NCI-H1436 (cell line): ENCODE measurements at regions not wholly inside any gene's neighbourhood (a gene's known extent, or its start where the extent isn't known, plus 50 kb on each side); places are given as distances from the start of the nearest gene placed in this dataset.
"Not testable (repeated sequence)": the region's sequence is repeated elsewhere in the genome, so short reads cannot be mapped to it uniquely, and the experiment has no call there.

Source experiments
- DNase-seq: peaks from one replicate; lab custom pipeline; 2025; lab: John Stamatoyannopoulos, UW

- DNase-seq, result not testable (repeated sequence)
These were observed 279.6 kb upstream of the HS6ST1 start for GRCh38 chr2:128598260-128598659.

DNA sequence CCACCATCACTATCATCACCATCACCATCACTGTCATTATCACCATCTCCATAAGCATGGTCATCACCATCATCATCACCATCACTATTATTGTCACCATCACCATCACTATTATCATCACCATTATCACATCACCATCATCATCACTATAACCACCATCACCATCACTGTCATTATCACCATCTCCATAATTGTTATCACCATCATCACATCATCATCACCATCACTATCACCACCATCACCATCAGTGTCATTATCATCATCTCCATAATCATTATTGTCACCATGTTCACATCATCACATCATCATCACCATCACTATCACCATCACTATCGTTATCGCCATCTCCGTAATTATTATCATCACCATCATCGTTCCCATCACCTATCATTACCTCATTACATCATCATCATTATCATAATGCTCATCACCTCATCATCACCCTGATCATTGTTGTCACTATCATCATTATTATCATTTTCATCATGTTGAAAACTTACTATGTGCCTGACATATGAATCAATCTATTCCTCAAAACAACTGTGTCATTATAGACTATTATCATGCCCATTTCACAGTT, 280.3 kb upstream of the HS6ST1 start:
- DNase-seq, result no peak

GRCh38 chr2:128599700-128600099, 281.0 kb upstream of the HS6ST1 start:
- DNase-seq, result no peak

GRCh38 chr2:128600581-128601297, 282.1 kb upstream of the HS6ST1 start:
- DNase-seq, result no peak

DNA sequence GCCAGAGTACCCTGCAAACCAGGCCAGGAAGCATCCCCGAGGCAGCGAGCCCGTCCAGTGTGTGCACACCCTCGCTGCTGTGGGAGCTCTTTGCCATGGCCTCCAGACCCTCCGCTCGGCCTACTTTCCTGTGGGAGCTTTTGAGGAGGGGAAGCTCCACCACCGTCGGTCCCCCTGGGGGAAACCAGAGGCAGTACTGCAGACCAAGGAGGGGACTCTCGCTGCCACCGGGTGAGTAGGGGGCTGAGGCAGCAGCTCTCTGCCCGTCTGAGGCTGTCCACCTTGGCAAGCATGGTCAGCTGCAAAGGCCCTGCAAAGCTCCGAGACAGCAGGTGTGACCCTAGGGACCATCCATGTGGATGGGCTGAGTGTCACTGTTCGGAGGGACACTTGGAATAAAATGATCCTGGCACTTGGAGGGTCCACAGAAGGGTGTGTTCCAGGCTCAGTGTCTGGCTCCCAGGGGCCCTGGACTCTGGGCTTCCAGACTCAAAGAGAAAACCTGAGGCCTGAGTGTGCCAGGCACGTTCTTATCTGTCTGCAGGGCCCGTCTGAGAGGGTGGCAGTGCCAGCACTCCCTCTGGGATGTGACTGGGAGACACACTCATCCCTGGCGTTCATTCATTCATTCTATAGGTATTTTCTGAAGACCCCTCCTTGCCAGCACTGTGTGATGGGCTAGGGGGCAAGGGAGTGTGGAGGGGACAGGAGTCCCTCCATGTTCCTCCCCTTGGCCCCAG, 282.8 kb upstream of the HS6ST1 start:
- DNase-seq, result no peak

DNA sequence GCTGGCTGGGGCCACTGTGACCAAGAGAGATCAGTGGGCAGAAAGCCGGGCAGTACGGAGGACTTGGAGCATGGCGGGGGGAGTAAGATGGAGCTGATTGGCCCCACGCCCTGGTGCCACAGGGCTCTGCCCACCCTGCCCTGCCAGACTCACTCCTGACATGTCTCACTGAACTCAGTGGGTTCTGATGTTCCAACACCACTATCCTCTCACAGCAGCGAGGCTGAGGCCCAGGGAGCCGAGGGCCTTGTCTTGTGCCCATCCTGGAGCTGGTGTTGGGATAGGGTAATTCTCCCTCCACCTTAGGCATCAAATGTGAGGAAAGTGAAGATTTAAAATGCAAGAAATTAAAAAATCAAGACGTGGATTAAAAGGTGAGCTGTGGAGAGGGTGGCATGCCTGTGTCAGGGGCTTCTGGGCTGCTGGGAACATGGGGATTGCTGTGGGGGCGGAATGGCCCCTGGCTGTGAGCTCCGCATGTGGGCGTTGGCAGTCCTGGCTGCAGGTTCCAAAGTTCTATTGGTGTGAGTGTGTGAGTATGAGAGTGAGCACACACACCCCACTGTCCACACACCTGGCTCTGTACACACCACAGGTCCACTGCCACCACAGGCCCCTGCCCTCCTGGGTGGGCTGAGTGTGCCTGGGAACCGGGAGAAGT, 283.5 kb upstream of the HS6ST1 start:
- DNase-seq, result no peak

- DNase-seq, result no peak
These were observed 284.0 kb upstream of the HS6ST1 start for GRCh38 chr2:128602699-128603101.

- no peak for DNase-seq
These were observed 284.8 kb upstream of the HS6ST1 start for GRCh38 chr2:128603411-128603924.

GRCh38 chr2:128604045-128604444, 285.4 kb upstream of the HS6ST1 start:
- no peak for DNase-seq

DNA sequence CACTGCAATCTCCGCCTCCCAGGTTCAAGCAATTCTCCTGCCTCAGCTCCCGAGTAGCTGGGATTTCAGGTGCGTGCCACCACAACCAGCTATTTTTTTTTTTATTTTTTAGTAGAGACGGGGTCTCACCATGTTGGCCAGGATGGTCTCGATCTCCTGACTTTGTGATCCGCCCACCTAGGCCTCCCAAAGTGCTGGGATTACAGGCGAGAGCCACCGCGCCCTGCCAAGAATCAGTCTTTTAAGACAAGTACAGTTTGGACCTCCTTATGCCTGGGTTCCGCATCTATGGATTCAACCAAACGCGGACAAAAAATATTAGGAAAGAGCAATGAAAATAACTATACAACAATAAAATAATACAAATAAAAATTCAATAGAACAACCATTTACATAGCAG, 285.9 kb upstream of the HS6ST1 start:
- DNase-seq, result not testable (repeated sequence)

- no peak for DNase-seq
These were observed 286.8 kb upstream of the HS6ST1 start for GRCh38 chr2:128605421-128605820.

- no peak for DNase-seq
These were observed 287.3 kb upstream of the HS6ST1 start for GRCh38 chr2:128605931-128606330.

DNA sequence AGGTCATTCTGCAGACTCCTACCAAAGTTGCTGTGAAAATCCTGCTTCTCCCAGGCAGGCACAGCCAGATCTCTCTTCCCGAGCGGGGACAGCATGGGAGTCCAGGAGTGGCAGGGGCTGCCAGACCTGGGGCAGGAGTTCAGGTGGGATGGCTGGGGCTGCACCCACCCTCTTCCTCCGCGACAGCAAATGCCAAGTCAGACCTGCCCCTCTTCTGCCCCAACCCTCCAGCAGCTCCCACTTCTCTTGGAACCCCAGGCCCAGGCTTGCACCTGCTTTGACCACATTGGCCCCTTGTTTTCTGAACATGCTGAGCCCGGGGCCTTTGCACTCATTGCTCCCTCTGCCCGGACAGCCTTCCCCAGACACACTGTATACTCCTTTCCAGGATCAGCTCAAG, 288.2 kb upstream of the HS6ST1 start:
- no peak for DNase-seq

GRCh38 chr2:128607440-128607839, 288.8 kb upstream of the HS6ST1 start:
- DNase-seq, result no peak

DNA sequence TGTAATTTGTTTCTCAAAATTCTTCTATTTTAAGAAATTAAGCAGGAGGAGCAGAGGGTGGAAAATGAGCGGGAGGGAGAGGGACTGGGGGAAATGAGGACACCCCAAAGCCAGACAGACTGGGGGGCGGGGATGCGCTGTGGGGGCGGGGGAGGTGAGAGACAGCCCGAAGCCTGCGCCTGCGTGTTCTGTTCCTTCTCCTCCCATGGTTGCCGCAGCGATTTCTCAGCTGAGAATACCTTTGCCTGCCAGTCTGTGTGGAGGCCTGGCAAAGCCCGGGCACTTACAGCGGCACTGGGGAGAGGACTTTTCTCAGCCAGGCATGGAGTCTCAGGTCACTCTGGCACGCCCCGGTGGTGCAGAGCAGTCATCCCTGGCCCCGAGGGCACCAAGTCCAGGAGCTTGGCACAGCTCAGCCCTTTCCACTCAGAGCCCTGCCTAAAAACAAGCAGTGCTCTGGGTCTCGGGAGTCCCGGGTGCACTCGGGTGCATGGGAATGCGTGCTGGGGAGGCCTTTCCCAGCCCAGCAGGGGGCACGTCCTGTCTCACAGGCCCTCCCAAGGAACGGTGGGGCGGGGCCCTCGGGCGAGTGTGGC, 289.3 kb upstream of the HS6ST1 start:
- DNase-seq, result no peak

DNA sequence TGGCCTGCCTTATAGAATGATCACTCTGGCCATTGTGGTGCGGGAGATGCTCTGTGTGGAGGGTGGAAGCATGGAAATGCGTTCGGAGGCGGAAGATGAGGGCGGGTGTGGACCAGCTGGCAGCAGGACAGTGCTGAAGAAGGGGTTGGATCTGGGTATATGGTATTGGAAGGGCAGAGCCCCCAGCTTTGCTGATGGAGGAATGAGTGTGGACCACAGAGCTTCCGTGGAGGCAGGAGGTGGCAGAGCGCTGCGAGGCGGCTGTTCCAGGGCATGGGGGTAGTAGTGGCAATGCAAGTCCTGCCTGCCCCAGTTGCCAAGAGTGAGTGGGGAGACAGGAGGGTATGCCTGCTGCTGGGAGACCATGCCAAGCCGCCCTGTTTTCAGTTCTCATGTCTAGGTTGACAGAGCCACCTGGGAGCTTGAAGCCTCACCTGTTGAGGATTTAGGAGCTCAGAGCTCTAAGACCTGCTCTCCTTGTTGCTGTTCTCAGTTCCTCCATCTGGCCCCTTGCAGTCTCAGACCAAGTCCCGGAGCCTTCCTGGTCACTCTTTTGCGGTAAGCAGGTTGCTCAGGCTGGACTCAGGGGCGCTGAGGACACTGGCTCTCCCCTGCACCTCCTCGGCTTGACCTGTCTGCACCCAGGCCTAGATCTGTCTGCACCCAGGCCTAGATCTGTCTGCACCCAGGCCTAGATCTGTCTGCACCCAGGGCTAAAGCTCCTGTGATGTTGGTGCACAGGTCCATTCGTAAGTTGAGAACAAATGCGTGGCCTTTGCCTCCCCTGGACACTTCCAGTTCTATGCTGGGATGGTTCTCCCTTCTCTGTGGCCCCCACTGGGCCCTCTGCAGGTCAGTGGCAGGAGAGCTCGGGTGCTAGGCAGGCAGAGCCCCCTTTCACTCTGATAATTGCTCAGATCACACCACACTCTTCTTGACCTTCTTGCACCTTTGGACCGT, 290.5 kb upstream of the HS6ST1 start:
- no peak for DNase-seq

DNA sequence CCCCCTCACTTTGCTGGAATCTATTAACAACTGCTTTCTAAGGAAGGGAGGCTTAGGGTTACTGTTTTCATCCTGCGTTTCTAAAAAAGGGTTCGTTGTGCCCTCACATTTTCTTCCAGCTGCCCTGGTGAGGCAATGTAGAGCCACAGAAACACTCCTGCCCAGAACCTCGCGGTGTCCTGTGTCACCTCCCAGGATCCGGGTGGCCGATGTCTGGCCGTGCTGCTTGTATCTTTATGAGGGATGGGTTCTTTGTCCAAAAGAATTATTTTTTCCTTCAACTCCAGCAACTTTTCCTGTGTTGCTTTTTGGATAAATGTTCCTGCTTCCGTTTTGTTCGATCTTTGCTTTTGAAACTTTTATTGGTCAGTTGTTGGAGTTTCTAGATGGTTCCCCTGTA, 291.8 kb upstream of the HS6ST1 start:
- no peak for DNase-seq

DNA sequence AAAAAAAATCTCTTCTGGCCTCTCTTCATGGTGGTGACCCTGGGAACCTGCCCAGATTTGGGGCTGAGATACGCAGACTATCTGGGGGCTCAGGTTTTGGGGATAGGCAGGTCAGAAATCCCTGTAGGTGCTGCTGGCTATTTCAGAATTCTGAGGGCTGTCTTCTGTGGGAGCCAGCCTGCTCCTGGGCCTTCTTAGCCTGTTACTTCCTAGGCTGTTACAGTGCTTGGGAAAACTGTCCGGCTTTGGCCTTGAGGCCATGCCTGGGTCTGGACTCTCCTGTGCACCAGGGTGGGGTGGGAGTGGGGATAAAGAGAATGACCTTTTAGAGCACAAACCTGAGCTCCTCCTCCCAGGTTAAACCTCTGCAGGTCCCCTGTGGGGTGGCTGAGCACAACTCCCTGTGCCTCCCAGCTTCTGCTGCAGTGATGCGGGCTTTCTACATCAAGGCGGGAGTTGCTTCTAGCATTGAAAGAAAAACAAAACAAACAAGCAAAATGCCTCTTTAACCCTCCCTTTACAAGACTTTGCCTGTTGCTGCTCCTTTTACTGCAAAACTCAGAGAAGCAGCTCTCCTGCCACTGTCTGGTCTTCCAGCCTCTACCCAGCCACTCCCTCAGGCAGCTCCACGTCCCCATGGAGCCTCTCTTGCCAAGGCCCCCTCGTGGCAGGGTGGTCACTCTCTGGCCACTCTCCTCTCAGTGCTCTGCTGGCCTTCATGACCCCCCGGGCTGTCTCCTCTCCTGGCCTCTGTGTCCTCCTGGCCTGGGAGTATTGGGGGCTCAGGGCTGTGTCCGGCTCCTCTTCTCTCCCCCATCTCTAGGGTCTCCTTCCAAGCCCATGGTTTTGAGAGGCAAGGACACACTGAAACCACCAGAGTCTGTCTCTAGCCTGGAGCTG, 293.0 kb upstream of the HS6ST1 start:
- no peak for DNase-seq

- no peak for DNase-seq
These were observed 294.0 kb upstream of the HS6ST1 start for GRCh38 chr2:128612628-128613027.

- no peak for DNase-seq
These were observed 294.7 kb upstream of the HS6ST1 start for GRCh38 chr2:128613351-128613750.
